VCaP (cell line): ENCODE measurements at regions not wholly inside any gene's neighbourhood (a gene's known extent, or its start where the extent isn't known, plus 50 kb on each side); places are given as distances from the start of the nearest gene placed in this dataset.

Experiments
- H3K27ac ChIP-seq: fragments of 450-650 bp; 2 replicates; pipeline ENCODE4 v1.5.1; 2017
- CTCF ChIP-seq: fragments of 450-650 bp; conservative IDR thresholded peaks from 2 replicates; pipeline ENCODE4 v1.5.1; 2017; ENCODE audit warnings: mild to moderate bottlenecking, moderate library complexity

- H3K27ac ChIP-seq, result no peak overlapping the region
- TF ChIP-seq CTCF, result no peak
Measured at GRCh38 chr4:134591326-134591725, 389.7 kb upstream of the PABPC4L start.

GRCh38 chr4:134585972-134586371 is 384.4 kb upstream of the PABPC4L start:
- TF ChIP-seq CTCF, result no peak
- H3K27ac ChIP-seq, result no peak overlapping the region

DNA sequence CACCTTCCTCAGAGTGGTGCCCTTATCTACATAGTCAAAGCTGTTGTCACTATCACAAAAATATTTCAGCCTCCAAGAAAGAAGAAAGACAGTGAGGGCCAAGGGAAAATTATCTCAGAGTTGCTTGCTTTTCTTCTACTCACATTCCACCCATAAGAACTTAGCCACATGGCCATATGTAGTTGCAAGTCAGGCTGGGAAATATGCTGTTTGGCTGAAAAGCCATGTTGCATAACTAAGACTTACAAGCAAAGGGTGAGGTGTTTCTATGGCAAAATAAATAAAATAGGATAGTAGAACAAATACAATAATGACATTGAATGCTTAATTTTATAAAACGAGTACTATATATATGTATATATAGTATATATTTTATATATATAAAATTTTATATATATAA is 365.9 kb upstream of the PABPC4L start:
- no peak for TF ChIP-seq CTCF
- no peak overlapping the region for H3K27ac ChIP-seq

DNA sequence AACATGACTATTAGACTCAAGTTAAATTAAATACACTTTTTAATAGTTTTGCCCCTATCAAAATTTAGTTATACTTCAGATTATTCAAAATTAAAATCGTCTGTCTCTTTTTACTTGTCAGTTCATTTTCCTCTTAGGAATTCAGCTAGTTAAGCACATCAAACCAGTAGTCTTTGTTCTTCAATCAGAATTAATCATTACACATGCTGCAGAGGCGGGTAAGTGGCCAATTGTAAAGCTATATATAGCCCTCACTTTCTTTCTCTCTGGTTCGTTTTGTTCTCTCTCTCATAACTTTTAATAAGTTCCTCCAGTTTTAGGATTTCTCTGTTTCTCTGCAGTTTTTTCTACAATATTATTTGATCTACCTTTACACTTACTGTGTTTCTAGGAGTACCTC is 359.1 kb upstream of the PABPC4L start:
- TF ChIP-seq CTCF, result no peak
- H3K27ac ChIP-seq, result no peak overlapping the region

DNA sequence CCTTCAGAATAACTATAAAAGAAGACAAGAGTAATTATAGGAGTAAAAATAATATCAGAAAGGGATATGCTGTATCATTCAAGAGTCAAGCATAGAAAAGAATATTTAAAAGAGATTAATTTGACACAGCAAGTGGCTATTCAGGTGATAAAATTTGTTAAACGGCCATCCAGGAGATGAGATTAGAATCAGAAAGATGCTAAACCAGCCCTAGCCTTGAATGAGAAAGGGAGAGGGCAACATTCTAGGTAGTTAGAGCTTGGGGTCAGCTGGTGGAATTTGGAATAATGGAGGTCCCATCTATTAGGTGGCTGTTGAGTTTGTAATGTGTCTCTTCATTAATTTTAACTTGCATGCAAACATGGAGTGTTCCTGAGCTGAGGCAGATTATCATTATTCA is 350.5 kb upstream of the PABPC4L start:
- no peak overlapping the region for H3K27ac ChIP-seq
- no peak for TF ChIP-seq CTCF

DNA sequence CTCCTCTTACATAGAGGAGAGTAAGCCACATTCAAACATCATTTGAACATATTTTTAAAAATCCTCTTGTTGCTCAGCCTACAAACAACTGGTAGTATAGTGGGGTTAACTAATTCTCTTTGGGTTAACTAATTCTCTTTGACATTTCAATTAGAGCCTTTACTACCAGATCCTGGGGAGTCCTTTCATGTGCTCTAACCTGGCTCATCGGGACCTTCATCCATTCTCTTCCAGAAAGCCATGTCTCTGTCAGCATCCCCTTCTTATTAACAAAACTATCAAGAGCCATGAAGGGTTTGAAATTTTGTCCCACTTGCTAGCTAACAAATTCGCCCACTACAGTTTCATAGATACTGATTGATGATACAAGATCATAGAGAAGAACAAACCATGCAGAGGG is 349.8 kb upstream of the PABPC4L start:
- TF ChIP-seq CTCF, result no peak
- H3K27ac ChIP-seq, result no peak overlapping the region

- H3K27ac ChIP-seq, result no peak overlapping the region
- TF ChIP-seq CTCF, result no peak
Measured at GRCh38 chr4:134548052-134548628, 346.6 kb upstream of the PABPC4L start.
